Lower leg skin (tissue), 3 donors: ENCODE measurements at regions not wholly inside any gene's neighbourhood (a gene's known extent, or its start where the extent isn't known, plus 50 kb on each side); places are given as distances from the start of the nearest gene placed in this dataset.

Experiments used
- POLR2A ChIP-seq, 2 donors: fragments of 450-650 bp; IDR thresholded peaks; one replicate each; pipeline ENCODE4 v1.6.1; 2016 to 2017; ENCODE audit warnings: antibody characterized with exemption in 2 of 2, mild to moderate bottlenecking in 1 of 2, moderate library complexity in 1 of 2
- TF ChIP-seq, protein P1 (sequence below), 3 donors: fragments of 450-650 bp; IDR thresholded peaks; one replicate each; pipeline ENCODE4 v1.5.1; 2016; ENCODE audit warnings: antibody characterized with exemption in 3 of 3, mild to moderate bottlenecking in 3 of 3, moderate library complexity in 2 of 3

DNA sequence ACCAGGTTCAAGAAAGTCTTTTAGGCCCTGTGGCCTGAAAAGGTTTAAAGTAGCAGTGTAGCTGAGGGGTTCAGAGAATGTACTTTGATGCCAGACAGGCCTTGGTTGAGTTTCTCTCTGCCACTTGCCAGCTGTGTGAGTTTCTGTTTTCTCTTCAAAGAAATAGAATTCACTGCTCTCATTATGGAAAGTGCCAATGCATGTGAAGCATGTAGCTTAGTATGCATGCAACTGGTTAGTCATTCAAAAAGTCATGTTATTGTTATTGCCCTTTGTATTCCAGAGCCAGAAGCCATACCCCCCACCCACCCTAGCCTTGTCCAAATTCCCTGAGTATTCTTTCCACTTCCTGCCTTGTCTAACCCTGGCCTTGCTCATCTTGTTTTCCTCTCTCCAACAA, 101.7 kb downstream of the ADRB2 start:
- TF ChIP-seq, protein P1, sequence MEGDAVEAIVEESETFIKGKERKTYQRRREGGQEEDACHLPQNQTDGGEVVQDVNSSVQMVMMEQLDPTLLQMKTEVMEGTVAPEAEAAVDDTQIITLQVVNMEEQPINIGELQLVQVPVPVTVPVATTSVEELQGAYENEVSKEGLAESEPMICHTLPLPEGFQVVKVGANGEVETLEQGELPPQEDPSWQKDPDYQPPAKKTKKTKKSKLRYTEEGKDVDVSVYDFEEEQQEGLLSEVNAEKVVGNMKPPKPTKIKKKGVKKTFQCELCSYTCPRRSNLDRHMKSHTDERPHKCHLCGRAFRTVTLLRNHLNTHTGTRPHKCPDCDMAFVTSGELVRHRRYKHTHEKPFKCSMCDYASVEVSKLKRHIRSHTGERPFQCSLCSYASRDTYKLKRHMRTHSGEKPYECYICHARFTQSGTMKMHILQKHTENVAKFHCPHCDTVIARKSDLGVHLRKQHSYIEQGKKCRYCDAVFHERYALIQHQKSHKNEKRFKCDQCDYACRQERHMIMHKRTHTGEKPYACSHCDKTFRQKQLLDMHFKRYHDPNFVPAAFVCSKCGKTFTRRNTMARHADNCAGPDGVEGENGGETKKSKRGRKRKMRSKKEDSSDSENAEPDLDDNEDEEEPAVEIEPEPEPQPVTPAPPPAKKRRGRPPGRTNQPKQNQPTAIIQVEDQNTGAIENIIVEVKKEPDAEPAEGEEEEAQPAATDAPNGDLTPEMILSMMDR (IDR thresholded peaks at IDR 0.05) = no peak
- TF ChIP-seq POLR2A (IDR thresholded peaks at IDR 0.05) = no peak
